ENCODE measurements at regions not wholly inside any gene's neighbourhood (a gene's known extent, or its start where the extent isn't known, plus 50 kb on each side); places are given as distances from the start of the nearest gene placed in this dataset.

DNA sequence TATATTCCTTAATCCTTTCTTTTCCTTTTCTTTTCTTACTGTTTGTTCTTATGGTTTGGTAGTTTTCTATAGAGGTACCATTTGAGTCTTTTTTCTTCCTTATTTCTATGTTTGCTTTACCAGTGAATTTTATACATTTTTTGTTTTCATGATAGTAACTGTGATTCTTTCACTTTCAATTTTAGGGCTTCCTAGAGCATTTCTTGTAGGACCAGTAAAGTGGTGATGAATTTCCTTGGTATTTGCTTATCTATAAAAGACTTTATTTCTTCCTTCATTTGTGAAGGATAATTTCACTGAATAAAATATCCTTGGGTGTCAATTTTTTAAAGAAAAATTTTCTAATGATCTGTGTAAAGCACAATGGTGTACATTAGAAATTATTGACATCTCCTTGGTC lies 637.4 kb downstream of the CD109 start (continued):
- TF ChIP-seq, protein P1, sequence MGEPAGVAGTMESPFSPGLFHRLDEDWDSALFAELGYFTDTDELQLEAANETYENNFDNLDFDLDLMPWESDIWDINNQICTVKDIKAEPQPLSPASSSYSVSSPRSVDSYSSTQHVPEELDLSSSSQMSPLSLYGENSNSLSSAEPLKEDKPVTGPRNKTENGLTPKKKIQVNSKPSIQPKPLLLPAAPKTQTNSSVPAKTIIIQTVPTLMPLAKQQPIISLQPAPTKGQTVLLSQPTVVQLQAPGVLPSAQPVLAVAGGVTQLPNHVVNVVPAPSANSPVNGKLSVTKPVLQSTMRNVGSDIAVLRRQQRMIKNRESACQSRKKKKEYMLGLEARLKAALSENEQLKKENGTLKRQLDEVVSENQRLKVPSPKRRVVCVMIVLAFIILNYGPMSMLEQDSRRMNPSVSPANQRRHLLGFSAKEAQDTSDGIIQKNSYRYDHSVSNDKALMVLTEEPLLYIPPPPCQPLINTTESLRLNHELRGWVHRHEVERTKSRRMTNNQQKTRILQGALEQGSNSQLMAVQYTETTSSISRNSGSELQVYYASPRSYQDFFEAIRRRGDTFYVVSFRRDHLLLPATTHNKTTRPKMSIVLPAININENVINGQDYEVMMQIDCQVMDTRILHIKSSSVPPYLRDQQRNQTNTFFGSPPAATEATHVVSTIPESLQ (CRISPR knock-in tag; conservative IDR thresholded peaks at IDR 0.05) = no peak
- no peak for TF ChIP-seq ZNF282 (IDR thresholded peaks at IDR 0.05; ENCODE audit: partially characterized antibody)
- TF ChIP-seq ZSCAN22 (CRISPR knock-in tag; IDR thresholded peaks at IDR 0.05) = no peak
- no peak for TF ChIP-seq ZNF234 (CRISPR knock-in tag; conservative IDR thresholded peaks at IDR 0.05)
- no peak for TF ChIP-seq ZBTB42 (CRISPR knock-in tag; IDR thresholded peaks at IDR 0.05)
- TF ChIP-seq XRCC5 (optimal IDR thresholded peaks at IDR 0.05; ENCODE audit: low read length) = no peak
- no peak for TF ChIP-seq TBP (CRISPR knock-in tag; IDR thresholded peaks at IDR 0.05)

DNA sequence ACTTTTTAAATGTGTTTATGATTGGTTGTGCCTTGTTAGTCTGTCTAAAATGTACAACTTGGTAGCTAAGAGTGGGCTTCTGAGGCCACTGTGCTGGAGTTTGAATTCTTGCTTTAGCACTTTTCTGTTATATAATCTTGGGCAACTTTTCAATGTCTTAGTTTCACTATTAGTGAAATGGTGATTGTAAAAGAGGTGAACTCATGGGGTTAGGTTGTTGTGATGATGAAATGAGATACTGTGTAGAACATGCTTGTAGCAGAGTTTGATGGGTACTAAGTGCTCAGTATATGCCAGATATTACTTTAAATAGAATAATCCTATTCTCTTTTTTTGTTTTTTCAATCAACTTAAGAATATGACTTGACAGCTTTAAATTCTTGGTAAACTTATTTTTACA lies 624.7 kb downstream of the CD109 start:
- CTCF ChIA-PET (ENCODE audit: low intra/inter-chr PET ratio, low total read pairs) = no interaction called here
- H3K9me3 ChIP-seq (ENCODE audit: low read length) = no peaks in the 10 kb centered on the region
- POLR2A ChIA-PET = no interaction called here
- no peaks in the 10 kb centered on the region for H3K79me2 ChIP-seq (ENCODE audit: insufficient read depth, low read length)
- H3K4me2 ChIP-seq (ENCODE audit: low read depth, low read length) = no peak overlapping the region
- DNase-seq (ENCODE audit: low spot score) = no peak
- BruUV-seq (replicated peaks) = no TSS peak
- intact Hi-C loops (cut with micrococcal nuclease; ENCODE audit: unreplicated experiment) (no loop called here), in situ Hi-C loops (cut with HindIII; ENCODE audit: extremely low pct_ligation_motif_present, low pct_unique_long_range_greater_than_20kb) (no loop called here)
- no peak for FAIRE-seq
- no peak overlapping the region for H3K27ac ChIP-seq (ENCODE audit: extremely low read length, insufficient read depth, low read length)
- TF ChIP-seq, protein P2, sequence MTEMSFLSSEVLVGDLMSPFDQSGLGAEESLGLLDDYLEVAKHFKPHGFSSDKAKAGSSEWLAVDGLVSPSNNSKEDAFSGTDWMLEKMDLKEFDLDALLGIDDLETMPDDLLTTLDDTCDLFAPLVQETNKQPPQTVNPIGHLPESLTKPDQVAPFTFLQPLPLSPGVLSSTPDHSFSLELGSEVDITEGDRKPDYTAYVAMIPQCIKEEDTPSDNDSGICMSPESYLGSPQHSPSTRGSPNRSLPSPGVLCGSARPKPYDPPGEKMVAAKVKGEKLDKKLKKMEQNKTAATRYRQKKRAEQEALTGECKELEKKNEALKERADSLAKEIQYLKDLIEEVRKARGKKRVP (CRISPR knock-in tag; IDR thresholded peaks at IDR 0.05) = no peak
- no peak for TF ChIP-seq TRIM24 (CRISPR knock-in tag; IDR thresholded peaks at IDR 0.05)
- TF ChIP-seq RNF2 (conservative IDR thresholded peaks at IDR 0.05; ENCODE audit: low read depth) = no peak
- no peak for TF ChIP-seq KDM5B (CRISPR knock-in tag; IDR thresholded peaks at IDR 0.05; ENCODE audit: borderline replicate concordance)
- TF ChIP-seq SMC3 (IDR thresholded peaks at IDR 0.05; ENCODE audit: low read length) = no peak
- TF ChIP-seq, protein P3, sequence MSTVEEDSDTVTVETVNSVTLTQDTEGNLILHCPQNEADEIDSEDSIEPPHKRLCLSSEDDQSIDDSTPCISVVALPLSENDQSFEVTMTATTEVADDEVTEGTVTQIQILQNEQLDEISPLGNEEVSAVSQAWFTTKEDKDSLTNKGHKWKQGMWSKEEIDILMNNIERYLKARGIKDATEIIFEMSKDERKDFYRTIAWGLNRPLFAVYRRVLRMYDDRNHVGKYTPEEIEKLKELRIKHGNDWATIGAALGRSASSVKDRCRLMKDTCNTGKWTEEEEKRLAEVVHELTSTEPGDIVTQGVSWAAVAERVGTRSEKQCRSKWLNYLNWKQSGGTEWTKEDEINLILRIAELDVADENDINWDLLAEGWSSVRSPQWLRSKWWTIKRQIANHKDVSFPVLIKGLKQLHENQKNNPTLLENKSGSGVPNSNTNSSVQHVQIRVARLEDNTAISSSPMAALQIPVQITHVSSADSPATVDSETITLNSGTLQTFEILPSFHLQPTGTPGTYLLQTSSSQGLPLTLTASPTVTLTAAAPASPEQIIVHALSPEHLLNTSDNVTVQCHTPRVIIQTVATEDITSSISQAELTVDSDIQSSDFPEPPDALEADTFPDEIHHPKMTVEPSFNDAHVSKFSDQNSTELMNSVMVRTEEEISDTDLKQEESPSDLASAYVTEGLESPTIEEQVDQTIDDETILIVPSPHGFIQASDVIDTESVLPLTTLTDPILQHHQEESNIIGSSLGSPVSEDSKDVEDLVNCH (CRISPR knock-in tag; IDR thresholded peaks at IDR 0.05) = no peak
- TF ChIP-seq MATR3 (CRISPR knock-in tag; IDR thresholded peaks at IDR 0.05) = no peak
- TF ChIP-seq STAG1 (CRISPR knock-in tag; IDR thresholded peaks at IDR 0.05) = no peak
- no peak for TF ChIP-seq ZSCAN12 (CRISPR knock-in tag; IDR thresholded peaks at IDR 0.05)
- TF ChIP-seq BHLHE40 (IDR thresholded peaks at IDR 0.05; ENCODE audit: low read length) = no peak
- no peak for TF ChIP-seq ZNF672 (CRISPR knock-in tag; IDR thresholded peaks at IDR 0.05)
- no peak for TF ChIP-seq SNRNP70 (IDR thresholded peaks at IDR 0.05; ENCODE audit: low read depth, low read length)
- TF ChIP-seq ZFP62 (CRISPR knock-in tag; IDR thresholded peaks at IDR 0.05) = no peak
- H2AFZ ChIP-seq (ENCODE audit: low read length) = no peak overlapping the region
- no peaks in the 10 kb centered on the region for H4K20me1 ChIP-seq (ENCODE audit: insufficient read depth, low read length)
- H3K9ac ChIP-seq (ENCODE audit: insufficient read depth, low read depth, low read length) = no peak overlapping the region
- H3K36me3 ChIP-seq (replicated peaks in 1 of 2; ENCODE audit: control insufficient read depth in 1 of 2, insufficient read depth in 2 of 2, low read length in 2 of 2) = no peaks in the 10 kb centered on the region
- no peaks in the 10 kb centered on the region for H3K4me1 ChIP-seq (ENCODE audit: insufficient read depth, low read length)
- ATAC-seq = no peak
- H3K4me3 ChIP-seq (replicated peaks in 1 of 3; ENCODE audit: insufficient read depth in 1 of 3, low read depth in 2 of 3, low read length in 3 of 3) = no peak overlapping the region
- H3K27me3 ChIP-seq (ENCODE audit: control insufficient read depth in 1 of 2, insufficient read depth in 2 of 2, low read length in 2 of 2) = no peaks in the 10 kb centered on the region

All from HepG2 (cell line).